ENCODE measurements at regions not wholly inside any gene's neighbourhood (a gene's known extent, or its start where the extent isn't known, plus 50 kb on each side); places are given as distances from the start of the nearest gene placed in this dataset.

GRCh38 chrX:8873956-8874355, 72.8 kb upstream of the FAM9A start:
- DNase-seq = no peak
- Histone ChIP-seq H3K27ac (no peak overlapping the region), H3K27me3 (no peaks in the 10 kb centered on the region), H3K4me3 (no peak overlapping the region), H3K9me3 (no peaks in the 10 kb centered on the region), H3K36me3 (no peaks in the 10 kb centered on the region), H3K4me1 (ENCODE audit: insufficient read depth) (no peaks in the 10 kb centered on the region)
- WGBS, 3 donors = 54 to 55% (median 55%) methylated on average over 3 of the region's 3 CpGs
- intact Hi-C loops (cut with DNase I) = loop anchor here in 1 of 4 donors (10.0 kb wide), 1 partner anchor 811 kb away; no protein-coding TSS in a partner anchor
- no peak for TF ChIP-seq CTCF (IDR thresholded peaks at IDR 0.05)
- no peak for TF ChIP-seq POLR2A (IDR thresholded peaks at IDR 0.05)

GRCh38 chrX:8873102-8873501, 71.9 kb upstream of the FAM9A start:
- Histone ChIP-seq H3K27me3 (no peaks in the 10 kb centered on the region), H3K9me3 (no peaks in the 10 kb centered on the region), H3K27ac (no peak overlapping the region), H3K36me3 (no peaks in the 10 kb centered on the region), H3K4me3 (no peak overlapping the region), H3K4me1 (ENCODE audit: insufficient read depth) (no peaks in the 10 kb centered on the region)
- TF ChIP-seq POLR2A (IDR thresholded peaks at IDR 0.05) = no peak
- TF ChIP-seq EP300 (IDR thresholded peaks at IDR 0.05) = no peak
- no peak for TF ChIP-seq CTCF (IDR thresholded peaks at IDR 0.05)
- WGBS, 3 donors = 54 to 90% (median 86%) methylated on average over 2 of the region's 2 CpGs
- no peak for DNase-seq
- intact Hi-C loops (cut with DNase I) = loop anchor here in 1 of 4 donors (10.0 kb wide), 1 partner anchor 812 kb away; no protein-coding TSS in a partner anchor

- DNase-seq = no peak
- no peaks in the 10 kb centered on the region for H3K4me1 ChIP-seq (ENCODE audit: insufficient read depth)
- no peaks in the 10 kb centered on the region for H3K36me3 ChIP-seq
- TF ChIP-seq CTCF (IDR thresholded peaks at IDR 0.05) (no peak), POLR2A (IDR thresholded peaks at IDR 0.05) (no peak), EP300 (IDR thresholded peaks at IDR 0.05) (no peak)
- no peak overlapping the region for H3K4me3 ChIP-seq
- no peaks in the 10 kb centered on the region for H3K9me3 ChIP-seq
- no peaks in the 10 kb centered on the region for H3K27me3 ChIP-seq
- intact Hi-C loops (cut with DNase I) = loop anchor here in 1 of 4 donors (10.0 kb wide), 1 partner anchor 814 kb away; no protein-coding TSS in a partner anchor
- WGBS, 3 donors = 61 to 67% (median 64%) methylated on average over 3 of the region's 3 CpGs
- no peak overlapping the region for H3K27ac ChIP-seq
Measured at GRCh38 chrX:8870411-8870810, 69.2 kb upstream of the FAM9A start.

GRCh38 chrX:8869812-8870211, 68.6 kb upstream of the FAM9A start:
- TF ChIP-seq EP300 (IDR thresholded peaks at IDR 0.05) (no peak), CTCF (IDR thresholded peaks at IDR 0.05) (no peak), POLR2A (IDR thresholded peaks at IDR 0.05) (no peak)
- intact Hi-C loops (cut with DNase I) = loop anchor here in 1 of 4 donors (10.0 kb wide), 1 partner anchor 815 kb away; no protein-coding TSS in a partner anchor
- H3K4me1 ChIP-seq (ENCODE audit: insufficient read depth) = no peaks in the 10 kb centered on the region

More at GRCh38 chrX:8869812-8870211, 68.6 kb upstream of the FAM9A start:
- Histone ChIP-seq H3K27me3 (no peaks in the 10 kb centered on the region), H3K27ac (no peak overlapping the region), H3K9me3 (no peaks in the 10 kb centered on the region), H3K36me3 (no peaks in the 10 kb centered on the region), H3K4me3 (no peak overlapping the region)
- DNase-seq = no peak
